RWPE2 (cell line): ENCODE measurements at regions not wholly inside any gene's neighbourhood (a gene's known extent, or its start where the extent isn't known, plus 50 kb on each side); places are given as distances from the start of the nearest gene placed in this dataset.

Experiments used
- ATAC-seq: fragments of 200-7000 bp; cut with Tn5 transposase; 3 replicates; pipeline ENCODE4 v1.9.1; 2021; ENCODE audit warnings: low read depth
- DNase-seq: peaks from one replicate; pipeline ENCODE4 v3.0.0-alpha.2; 2020; ENCODE audit warnings: low spot score
- H3K27ac ChIP-seq: fragments of 450-650 bp; 2 replicates; pipeline ENCODE4 v1.5.1; 2017; ENCODE audit warnings: mild to moderate bottlenecking; ENCODE audit not compliant: poor library complexity, severe bottlenecking
- H3K27me3 ChIP-seq: fragments of 250-450 bp; sonication (Bioruptor Pico); 2 replicates; pipeline ENCODE4 v1.5.1; 2021; ENCODE audit warnings: mild to moderate bottlenecking, moderate library complexity; ENCODE audit not compliant: insufficient read depth, poor library complexity, severe bottlenecking
- H3K36me3 ChIP-seq: fragments of 250-450 bp; sonication (Bioruptor Pico); 2 replicates; pipeline ENCODE4 v1.5.1; 2020; ENCODE audit warnings: low read depth, mild to moderate bottlenecking, moderate library complexity
- H3K4me1 ChIP-seq: fragments of 250-450 bp; sonication (Bioruptor Pico); 2 replicates; pipeline ENCODE4 v1.5.1; 2021; ENCODE audit warnings: mild to moderate bottlenecking, moderate library complexity; ENCODE audit not compliant: insufficient read depth, poor library complexity, severe bottlenecking
- H3K4me3 ChIP-seq: fragments of 250-450 bp; sonication (Bioruptor Pico); 2 replicates; pipeline ENCODE4 v1.5.1; 2021; ENCODE audit warnings: mild to moderate bottlenecking, moderate library complexity; ENCODE audit not compliant: severe bottlenecking
- H3K9me3 ChIP-seq: fragments of 250-450 bp; sonication (Bioruptor Pico); 2 replicates; pipeline ENCODE4 v1.5.1; 2021; ENCODE audit warnings: mild to moderate bottlenecking, moderate library complexity; ENCODE audit not compliant: severe bottlenecking
- CTCF ChIP-seq: fragments of 450-650 bp; IDR thresholded peaks from one replicate; pipeline ENCODE4 v1.5.1; 2017; ENCODE audit warnings: mild to moderate bottlenecking, moderate library complexity; ENCODE audit not compliant: poor library complexity, severe bottlenecking

DNA sequence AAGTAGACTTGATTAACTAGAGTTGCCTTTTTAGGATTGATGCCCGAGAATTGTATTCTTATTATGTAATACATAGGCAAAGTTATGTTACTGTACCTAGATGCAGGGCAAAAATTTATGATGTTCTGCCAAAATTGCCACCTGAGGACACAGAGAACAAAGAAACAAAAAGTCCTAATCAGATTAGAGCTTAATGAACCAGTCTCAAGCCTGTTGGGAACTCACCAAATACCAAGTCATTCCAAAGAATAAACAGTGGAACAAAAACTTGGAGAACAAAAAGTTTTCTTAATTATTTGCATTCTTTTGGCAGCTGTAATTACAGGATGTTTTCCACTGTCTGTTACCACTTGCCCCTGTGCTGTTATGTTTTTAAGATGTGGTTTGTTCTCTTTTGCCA is 154.7 kb upstream of the SGK1 start:
- no peak for TF ChIP-seq CTCF
- Histone ChIP-seq H3K4me1 (peaks cover 3% of the 10 kb centered on the region), H3K36me3 (no peaks in the 10 kb centered on the region), H3K27me3 (no peaks in the 10 kb centered on the region), H3K9me3 (no peaks in the 10 kb centered on the region), H3K4me3 (no peak overlapping the region), H3K27ac (no peak overlapping the region)
- ATAC-seq (no peak), DNase-seq (no peak)

DNA sequence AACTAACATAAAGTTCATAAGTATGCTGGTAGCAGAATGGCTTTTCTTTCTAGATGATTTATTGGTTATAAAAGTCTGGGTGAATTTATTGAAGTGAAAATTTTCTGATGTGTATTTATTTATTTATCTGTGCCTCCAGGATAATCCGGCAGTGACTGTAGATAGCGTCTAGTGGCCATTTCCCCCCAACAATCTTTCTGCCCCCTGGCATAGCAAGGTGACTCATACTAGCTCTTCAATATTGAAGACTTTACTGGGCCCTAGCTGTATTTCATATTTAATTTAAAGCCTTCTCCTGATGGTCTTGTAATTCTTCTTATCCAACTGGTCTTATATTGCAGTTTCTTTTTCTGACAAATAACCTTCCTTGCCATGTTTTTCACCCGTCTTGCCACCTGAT is 154.1 kb upstream of the SGK1 start:
- TF ChIP-seq CTCF = no peak
- no peaks in the 10 kb centered on the region for H3K36me3 ChIP-seq
- no peak for ATAC-seq
- peaks cover 9% of the 10 kb centered on the region for H3K4me1 ChIP-seq
- DNase-seq = no peak
- no peaks in the 10 kb centered on the region for H3K9me3 ChIP-seq
- no peak overlapping the region for H3K4me3 ChIP-seq
- no peak overlapping the region for H3K27ac ChIP-seq
- no peaks in the 10 kb centered on the region for H3K27me3 ChIP-seq

DNA sequence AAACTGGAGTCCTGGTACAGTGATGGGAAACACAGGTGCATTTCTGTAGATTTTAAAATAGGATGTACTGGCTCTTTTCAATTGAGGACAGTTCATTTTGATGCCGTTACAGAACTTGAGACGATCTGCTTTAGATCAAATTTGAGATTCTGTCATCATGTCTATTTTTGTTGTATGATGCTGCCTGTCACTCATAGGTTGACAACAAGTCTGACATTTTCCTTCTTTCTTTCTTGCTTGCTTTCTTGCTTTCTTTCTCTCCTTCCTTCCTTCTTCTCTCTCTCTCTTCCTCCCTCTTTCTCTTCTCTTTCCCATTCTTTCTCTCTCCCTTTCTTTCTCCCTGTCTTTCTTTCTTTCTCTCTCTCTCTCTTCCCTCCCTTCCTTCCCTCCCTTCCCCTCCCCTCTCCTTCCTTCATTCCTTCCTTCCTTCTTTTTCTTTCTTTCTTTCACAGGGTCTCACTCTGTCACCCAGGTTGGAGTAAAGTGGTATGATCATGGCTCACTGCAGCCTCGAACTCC is 152.6 kb upstream of the SGK1 start:
- TF ChIP-seq CTCF = no peak
- no peak overlapping the region for H3K27ac ChIP-seq
- ATAC-seq (no peak), DNase-seq (no peak)
- peaks cover 24% of the 10 kb centered on the region for H3K4me1 ChIP-seq
- H3K4me3 ChIP-seq = no peak overlapping the region
- H3K27me3 ChIP-seq = no peaks in the 10 kb centered on the region
- no peaks in the 10 kb centered on the region for H3K9me3 ChIP-seq
- H3K36me3 ChIP-seq = no peaks in the 10 kb centered on the region

GRCh38 chr6:134469702-134470456 is 152.0 kb upstream of the SGK1 start:
- H3K27me3 ChIP-seq = no peaks in the 10 kb centered on the region
- no peaks in the 10 kb centered on the region for H3K9me3 ChIP-seq
- no peak for TF ChIP-seq CTCF
- H3K36me3 ChIP-seq = no peaks in the 10 kb centered on the region
- no peak overlapping the region for H3K4me3 ChIP-seq
- H3K27ac ChIP-seq = no peak overlapping the region
- H3K4me1 ChIP-seq = peaks cover 30% of the 10 kb centered on the region
- DNase-seq = no peak
- no peak for ATAC-seq

DNA sequence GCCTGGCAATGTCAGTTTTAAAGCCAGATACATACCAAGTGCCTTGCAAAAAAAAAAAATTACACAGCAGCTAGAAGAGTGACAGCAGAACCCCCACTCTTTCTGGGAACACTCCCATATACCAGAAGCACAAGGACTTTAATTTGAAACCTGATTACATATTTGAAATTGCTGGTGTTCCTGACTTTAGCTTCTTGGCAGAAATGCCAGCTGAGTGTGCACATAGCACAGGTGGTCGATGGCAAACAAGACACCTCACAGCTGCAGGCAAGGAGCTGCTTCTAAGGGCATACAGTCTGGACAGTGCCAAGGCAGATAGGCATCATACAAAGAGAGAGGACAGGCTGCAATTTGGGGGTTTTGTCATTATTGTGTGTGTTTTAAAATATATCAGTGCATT is 150.7 kb upstream of the SGK1 start:
- peaks cover 38% of the 10 kb centered on the region for H3K4me1 ChIP-seq
- H3K36me3 ChIP-seq = no peaks in the 10 kb centered on the region
- no peak overlapping the region for H3K4me3 ChIP-seq
- TF ChIP-seq CTCF = no peak
- no peak for ATAC-seq
- no peaks in the 10 kb centered on the region for H3K9me3 ChIP-seq
- no peak overlapping the region for H3K27ac ChIP-seq
- no peaks in the 10 kb centered on the region for H3K27me3 ChIP-seq
- DNase-seq = no peak
